OCI-LY7 (cell line): ENCODE measurements at regions not wholly inside any gene's neighbourhood (a gene's known extent, or its start where the extent isn't known, plus 50 kb on each side); places are given as distances from the start of the nearest gene placed in this dataset.

ENCODE experiments used
- BruUV-seq: library from RNA; stranded (reverse); fragments of 400-500 nt; replicated peaks from 2 replicates; lab custom pipeline; 2021; lab: Mats Ljungman, UMichigan
- CTCF ChIA-PET: fragments of 300-600 bp; sonication (Branson Sonifier 250); formaldehyde crosslinking; loops from one replicate; lab custom pipeline; 2022; ENCODE audit warnings: antibody characterized with exemption; ENCODE audit not compliant: unreplicated experiment; lab: Charles Lee
- POLR2A ChIA-PET: fragments of 300-600 bp; sonication (Branson Sonifier 250); formaldehyde crosslinking; loops from one replicate; lab custom pipeline; 2022; ENCODE audit warnings: antibody characterized with exemption; lab: Charles Lee
- DNase-seq: peaks from one replicate; pipeline ENCODE4 v3.0.0-alpha.2; 2015; ENCODE audit warnings: low spot score
- H2AFZ ChIP-seq: fragments of 200-600 bp; sonication (generic), shearing (Covaris generic); 2 replicates; pipeline ENCODE4 v1.6.1; 2014; ENCODE audit warnings: mild to moderate bottlenecking, antibody characterized with exemption, low read length, moderate library complexity
- H3K27ac ChIP-seq: fragments of 200-600 bp; sonication (generic); 2 replicates; pipeline ENCODE4 v1.5.1; 2014; ENCODE audit warnings: mixed run types, low read depth, mild to moderate bottlenecking, moderate library complexity, low read length, inconsistent platforms; ENCODE audit not compliant: poor library complexity, severe bottlenecking
- H3K36me3 ChIP-seq: fragments of 200-600 bp; sonication (generic); 2 replicates; pipeline ENCODE4 v1.6.1; 2014; ENCODE audit warnings: mild to moderate bottlenecking, antibody characterized with exemption, low read length, moderate library complexity, mixed read lengths; ENCODE audit not compliant: insufficient read depth
- H3K4me1 ChIP-seq: fragments of 200-600 bp; sonication (generic); 2 replicates; pipeline ENCODE4 v1.5.1; 2014; ENCODE audit warnings: mild to moderate bottlenecking, low read length; ENCODE audit not compliant: insufficient read depth, poor library complexity, severe bottlenecking
- H3K4me2 ChIP-seq: fragments of 200-600 bp; sonication (generic); 2 replicates; pipeline ENCODE4 v1.6.1; 2014; ENCODE audit warnings: mild to moderate bottlenecking, low read length
- H3K4me3 ChIP-seq: fragments of 200-600 bp; sonication (generic); 2 replicates; pipeline ENCODE4 v1.5.1; 2014; ENCODE audit warnings: mild to moderate bottlenecking, low read depth, low read length; ENCODE audit not compliant: poor library complexity, severe bottlenecking
- H3K79me2 ChIP-seq: fragments of 200-600 bp; sonication (generic); 2 replicates; pipeline ENCODE4 v1.6.1; 2016; ENCODE audit warnings: low read depth, mild to moderate bottlenecking, low read length, moderate library complexity, mixed read lengths; ENCODE audit not compliant: insufficient read depth
- H3K9me2 ChIP-seq: fragments of 200-600 bp; sonication (generic); 2 replicates; pipeline ENCODE4 v1.6.1; 2016; ENCODE audit warnings: mild to moderate bottlenecking, low read length, mixed read lengths; ENCODE audit not compliant: insufficient read depth
- H3K9me3 ChIP-seq: fragments of 200-600 bp; sonication (generic); 2 replicates; pipeline ENCODE4 v1.6.1; 2014; ENCODE audit warnings: mild to moderate bottlenecking, mixed run types, low read length, mixed read lengths
- H4K20me1 ChIP-seq: fragments of 200-600 bp; sonication (generic); 2 replicates; pipeline ENCODE4 v1.6.1; 2014; ENCODE audit warnings: mild to moderate bottlenecking, antibody characterized with exemption, low read length, moderate library complexity, mixed read lengths; ENCODE audit not compliant: insufficient read depth
- CTCF ChIP-seq: fragments of 200-600 bp; sonication (generic); conservative IDR thresholded peaks from 2 replicates; pipeline ENCODE4 v1.5.1; 2014; ENCODE audit warnings: mild to moderate bottlenecking, antibody characterized with exemption, low read length, moderate library complexity, mixed read lengths
- EZH2phosphoT487 ChIP-seq: fragments of 200-600 bp; sonication (generic); IDR thresholded peaks from 2 replicates; pipeline ENCODE4 v1.6.1; 2018; ENCODE audit warnings: low read depth, borderline replicate concordance, mild to moderate bottlenecking, mixed run types, antibody characterized with exemption, low read length, moderate library complexity, mixed read lengths
- intact Hi-C: fragments of 100-400 bp; cut with micrococcal nuclease; formaldehyde crosslinking; loops from one replicate; pipeline ENCODE4 v1.10.0; 2022; ENCODE audit not compliant: unreplicated experiment

GRCh38 chr16:79653373-79653891 is 52.9 kb upstream of the MAF start:
- H3K9me2 ChIP-seq: no peaks in the 10 kb centered on the region
- no peaks in the 10 kb centered on the region for H4K20me1 ChIP-seq
- H3K9me3 ChIP-seq: no peaks in the 10 kb centered on the region
- intact Hi-C loops: no loop called here
- H3K4me2 ChIP-seq: no peak overlapping the region
- H3K27ac ChIP-seq: no peak overlapping the region
- H3K79me2 ChIP-seq: no peaks in the 10 kb centered on the region
- H3K36me3 ChIP-seq: no peaks in the 10 kb centered on the region
- no peak overlapping the region for H3K4me3 ChIP-seq
- TF ChIP-seq CTCF (no peak), EZH2phosphoT487 (no peak)
- no peak overlapping the region for H2AFZ ChIP-seq
- no peak for DNase-seq
- ChIA-PET CTCF (no interaction called here), POLR2A (interaction anchor here (0.7 kb wide), 1 partner anchor 365 kb away, joined by 4 read pairs; no protein-coding TSS in a partner anchor)
- no TSS peak for BruUV-seq
- no peaks in the 10 kb centered on the region for H3K4me1 ChIP-seq

- H3K27ac ChIP-seq: no peak overlapping the region
- DNase-seq: no peak
- H3K79me2 ChIP-seq: no peaks in the 10 kb centered on the region
- no peaks in the 10 kb centered on the region for H4K20me1 ChIP-seq
- ChIA-PET POLR2A (no interaction called here), CTCF (no interaction called here)
- no peaks in the 10 kb centered on the region for H3K9me3 ChIP-seq
- no peaks in the 10 kb centered on the region for H3K9me2 ChIP-seq
- TF ChIP-seq CTCF (no peak), EZH2phosphoT487 (no peak)
- no peak overlapping the region for H2AFZ ChIP-seq
- no peaks in the 10 kb centered on the region for H3K36me3 ChIP-seq
- no peak overlapping the region for H3K4me3 ChIP-seq
- H3K4me2 ChIP-seq: no peak overlapping the region
- H3K4me1 ChIP-seq: no peaks in the 10 kb centered on the region
- BruUV-seq: no TSS peak
- intact Hi-C loops: no loop called here
Observed at GRCh38 chr16:79651363-79651762, 50.8 kb upstream of the MAF start.
